Activated T-cell treated with anti-CD3 and anti-CD28 coated beads for 4 hours (primary cell): ENCODE measurements at regions not wholly inside any gene's neighbourhood (a gene's known extent, or its start where the extent isn't known, plus 50 kb on each side); places are given as distances from the start of the nearest gene placed in this dataset.

ENCODE experiments used
- DNase-seq: peaks from one replicate; pipeline ENCODE4 v3.0.0-alpha.2; 2020

DNA sequence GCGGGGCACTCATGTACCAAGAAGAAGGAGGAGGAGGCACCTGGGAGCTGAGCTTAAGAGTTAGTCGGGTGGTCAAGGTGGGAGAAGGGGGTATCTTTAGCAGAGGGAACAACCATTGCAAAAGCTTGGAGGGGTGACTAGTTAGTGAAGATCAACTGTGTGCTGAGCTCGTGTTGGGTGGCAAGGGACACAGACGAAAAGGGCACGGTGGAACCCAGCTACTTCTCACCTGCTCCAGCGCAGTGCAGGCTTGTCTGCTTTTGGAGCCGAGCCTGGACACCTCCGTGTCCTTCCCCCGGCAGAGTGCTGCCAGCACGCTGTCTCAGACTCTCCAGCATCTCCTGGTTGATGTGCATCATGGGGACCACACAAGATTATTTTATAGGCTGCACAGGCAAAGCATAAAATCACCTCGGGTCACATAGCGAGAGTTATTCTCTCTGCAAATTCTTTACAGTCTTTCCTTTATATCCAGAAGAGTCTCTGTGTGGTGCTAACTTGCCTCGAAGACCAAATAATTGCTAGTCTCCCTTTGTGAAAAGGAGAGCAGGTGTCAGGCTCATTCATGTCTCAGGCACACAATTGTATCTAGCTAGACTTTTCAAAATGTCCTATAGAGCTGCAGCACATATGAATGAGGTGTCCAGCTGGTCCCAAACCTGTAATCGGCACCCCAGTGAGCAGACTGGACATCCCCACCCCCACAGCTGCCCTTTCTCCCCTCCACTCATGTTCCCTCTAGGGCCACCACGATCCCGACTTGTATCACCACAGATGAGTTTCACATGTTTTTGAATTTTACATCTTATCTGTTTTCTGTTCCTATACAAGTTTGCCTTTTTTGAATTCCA is 123.4 kb downstream of the CEBPB start:
- DNase-seq, result no peak

DNA sequence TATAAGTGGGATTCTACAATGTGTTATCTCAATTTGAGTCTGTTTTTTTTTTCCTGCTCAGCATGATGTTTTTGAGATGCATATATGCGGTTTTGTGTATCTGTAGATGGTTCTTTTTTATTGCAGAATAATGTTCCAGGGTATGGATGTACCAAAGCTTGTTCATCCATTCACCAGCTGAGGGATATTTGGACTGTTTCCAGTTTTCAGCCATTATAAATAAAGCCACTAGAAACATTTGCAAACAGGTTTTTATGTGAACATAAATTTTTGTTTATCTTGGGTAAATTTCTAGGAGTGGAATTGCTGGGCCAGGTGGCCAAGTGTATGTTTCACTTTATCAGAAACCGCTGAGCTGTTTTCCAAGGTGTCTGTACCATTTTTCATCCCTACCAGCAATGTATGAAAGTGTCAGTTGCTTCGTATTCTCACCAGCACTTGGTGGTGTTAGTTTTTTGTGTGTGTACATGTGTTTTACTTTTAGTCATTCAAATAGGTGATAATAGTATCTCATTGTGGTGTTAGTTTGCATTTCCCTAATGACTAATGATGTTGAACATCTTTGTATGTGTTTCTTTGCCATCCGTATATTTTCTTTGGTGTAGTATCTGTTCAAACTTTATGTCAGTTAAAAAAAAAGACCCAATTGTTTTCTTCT is 124.2 kb downstream of the CEBPB start:
- DNase-seq, result no peak

DNA sequence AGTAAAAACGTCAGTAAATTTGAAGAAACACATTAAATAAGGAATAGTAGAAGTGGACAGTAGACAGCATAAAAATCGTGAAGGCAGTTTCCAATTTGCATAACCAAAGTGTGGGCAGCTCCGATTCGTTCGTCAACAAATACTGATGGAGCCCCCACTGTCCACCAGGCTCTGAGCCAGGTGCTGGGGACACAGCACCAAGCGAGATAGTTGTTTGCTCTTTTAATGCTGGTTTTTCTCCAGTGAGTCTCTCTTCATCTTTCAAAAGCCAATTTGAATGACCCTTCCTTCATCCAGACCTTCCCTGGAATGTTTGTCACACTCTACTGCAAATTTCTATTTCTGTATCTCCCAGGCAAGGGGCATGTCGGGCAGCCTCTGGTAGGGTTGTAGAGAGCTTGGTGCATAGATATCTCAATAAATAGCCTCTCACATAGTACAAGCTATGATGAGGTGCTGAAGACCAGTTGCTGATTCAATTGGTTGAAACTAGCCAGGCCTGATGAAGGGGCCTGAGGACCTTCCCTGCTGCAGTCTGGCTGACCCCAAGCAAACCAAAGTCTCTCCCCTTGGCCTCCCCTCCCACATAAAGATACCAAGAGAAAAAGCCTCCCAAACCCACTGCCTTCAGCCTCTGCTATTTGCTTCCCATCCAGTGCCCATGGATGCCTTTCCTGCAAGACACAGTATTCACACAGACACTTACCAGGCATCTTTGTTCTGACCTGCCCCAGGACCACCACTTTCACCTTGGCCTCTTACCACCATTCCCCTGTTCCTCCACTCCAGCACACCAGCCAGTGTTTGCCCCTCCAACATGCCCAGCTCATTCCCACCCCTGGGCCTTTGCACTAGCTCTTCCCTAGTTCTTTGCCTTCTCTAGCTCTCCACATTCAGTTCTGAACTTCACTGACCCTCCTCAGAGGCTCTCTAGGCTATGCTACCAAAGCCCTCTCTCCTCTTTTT is 125.2 kb downstream of the CEBPB start:
- DNase-seq, result no peak

DNA sequence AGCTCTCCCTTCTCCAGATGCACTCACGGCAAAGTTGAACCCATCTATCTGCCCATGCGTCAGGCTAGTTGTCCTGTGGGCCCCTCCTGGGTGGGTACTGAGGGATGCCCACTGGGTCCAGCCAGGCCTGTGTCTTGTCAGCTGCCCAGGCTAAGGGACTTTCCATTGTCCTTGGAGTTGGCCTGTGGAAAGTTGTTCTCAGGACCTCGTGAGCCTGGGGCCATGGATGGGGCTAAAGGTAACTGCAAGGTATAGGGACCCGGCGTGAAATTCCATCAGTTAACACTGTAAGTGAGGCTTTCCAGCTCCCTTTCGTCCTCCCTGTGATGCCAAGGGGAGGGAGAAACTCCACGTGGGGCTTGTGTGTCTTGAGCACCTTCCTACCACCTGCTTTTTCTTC is 126.5 kb downstream of the CEBPB start:
- DNase-seq, result no peak

DNA sequence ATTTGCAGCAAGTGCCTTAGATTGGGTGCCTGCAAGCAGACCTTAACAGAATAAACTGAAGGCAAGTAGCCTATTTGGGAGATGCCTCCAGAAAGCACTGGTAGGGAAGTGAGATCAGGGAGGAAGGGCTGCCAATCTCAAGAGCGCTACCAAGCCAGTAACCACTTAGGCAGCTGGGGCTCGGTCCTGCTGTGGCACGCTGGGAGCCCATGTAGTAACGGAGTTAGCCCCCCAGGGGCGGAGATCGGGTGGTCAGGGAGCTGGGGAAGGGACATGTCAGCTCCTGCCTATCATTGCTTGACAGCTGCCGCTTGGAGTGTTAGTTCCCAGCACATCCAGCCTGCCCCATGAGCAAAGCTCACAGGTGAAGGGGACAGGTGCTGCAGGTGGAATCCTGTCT is 127.0 kb downstream of the CEBPB start:
- no peak for DNase-seq

DNA sequence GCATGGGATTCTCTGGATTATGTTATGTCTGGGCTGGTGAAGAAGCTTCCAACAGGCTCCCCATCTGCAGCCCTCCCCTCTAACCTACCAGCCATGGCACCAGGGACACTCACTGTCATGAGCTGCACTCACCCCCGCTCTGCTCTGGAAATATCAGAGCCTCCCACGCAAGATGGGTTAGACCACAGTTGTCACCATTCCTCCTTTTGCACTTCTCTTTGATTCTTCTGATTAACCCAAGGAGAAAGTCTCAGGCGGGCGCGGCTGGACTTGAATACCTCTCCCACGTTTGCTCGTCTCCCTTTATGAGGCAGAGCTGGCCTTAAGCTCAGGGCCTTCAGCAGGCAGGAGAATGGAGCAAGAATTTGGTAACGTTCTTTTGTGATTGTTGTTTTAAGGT is 128.1 kb downstream of the CEBPB start:
- DNase-seq, result no peak

DNA sequence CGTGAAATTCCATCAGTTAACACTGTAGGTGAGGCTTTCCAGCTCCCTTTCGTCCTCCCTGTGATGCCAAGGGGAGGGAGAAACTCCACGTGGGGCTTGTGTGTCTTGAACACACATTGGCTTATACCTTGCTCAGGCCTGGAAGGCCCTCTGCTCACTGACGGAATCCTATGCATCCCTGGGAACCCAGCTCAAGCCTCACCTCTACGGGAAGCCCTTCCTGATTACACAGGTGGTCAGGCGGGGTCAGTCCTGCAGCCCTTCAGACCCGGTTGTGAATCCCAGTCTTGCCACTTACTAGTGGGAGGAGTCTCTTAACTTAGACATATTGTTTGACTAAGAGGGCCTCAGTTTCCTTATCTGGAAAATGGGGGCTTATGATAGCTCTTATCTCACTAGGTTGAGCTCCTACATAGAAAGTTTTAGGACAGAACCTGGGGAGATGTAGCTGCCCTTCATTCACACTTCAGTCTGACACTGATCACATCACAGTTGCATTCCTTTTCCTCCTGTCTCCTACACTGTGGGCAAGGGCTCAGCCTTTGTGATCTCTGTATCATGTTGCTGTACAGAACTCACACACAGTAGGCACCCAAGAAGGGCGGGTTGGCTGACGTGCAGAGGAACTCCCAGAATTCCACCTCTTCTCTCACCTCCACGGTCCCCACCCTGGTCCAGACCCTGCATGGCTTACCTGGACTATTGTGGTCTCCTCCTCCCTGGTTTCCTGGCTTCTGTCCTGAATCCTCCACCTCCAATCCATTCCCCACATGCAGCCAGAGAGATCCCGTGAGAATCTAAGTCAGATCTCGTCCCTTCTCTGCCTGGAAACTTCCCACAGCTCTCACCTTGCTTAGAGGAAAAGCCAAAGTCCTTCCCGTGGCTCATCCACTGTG is 129.6 kb downstream of the CEBPB start:
- DNase-seq, result no peak

DNA sequence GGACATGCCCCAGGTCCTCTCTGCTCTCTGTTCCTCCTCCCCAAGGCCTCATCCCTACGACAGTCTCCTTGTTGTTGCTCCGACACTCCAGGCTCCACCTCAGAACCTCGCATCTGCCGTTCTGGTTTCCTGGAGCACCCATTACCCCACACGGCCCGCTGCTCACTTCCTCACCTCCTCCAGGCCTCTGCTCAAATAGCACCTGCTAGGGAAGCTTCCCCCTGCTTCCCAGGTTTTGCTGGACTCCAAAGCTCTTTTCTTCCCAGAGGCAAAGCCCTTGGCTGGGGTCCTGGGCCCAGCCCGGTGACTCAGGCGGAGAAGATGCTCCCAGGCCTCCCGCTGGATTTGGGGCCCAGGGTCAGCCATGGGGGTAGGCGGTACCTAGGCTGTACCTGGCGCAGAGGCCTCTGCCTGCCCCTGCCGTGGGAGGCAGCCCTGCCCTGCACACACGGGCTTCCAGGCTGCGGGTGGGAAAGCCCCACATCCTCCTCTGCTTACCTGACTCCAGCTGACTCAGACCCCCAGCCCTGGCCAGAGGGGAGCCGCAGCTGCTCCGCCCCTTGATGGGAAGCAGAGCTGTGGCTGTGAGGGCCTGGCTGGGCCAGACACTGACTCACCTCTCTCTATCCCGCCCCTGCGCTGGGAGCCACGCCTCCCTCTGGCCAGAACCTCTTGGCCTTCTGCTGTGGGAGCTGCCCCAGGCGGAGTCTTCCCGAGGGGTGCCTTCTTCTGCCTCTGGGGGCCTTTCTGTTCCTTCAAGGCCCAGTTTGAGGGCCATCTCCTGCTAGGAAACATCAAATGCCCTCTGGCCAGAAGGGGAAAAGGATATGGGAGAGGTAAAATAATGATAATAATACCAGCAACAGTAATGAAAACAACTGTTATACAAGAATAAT is 130.5 kb downstream of the CEBPB start:
- DNase-seq, result no peak

DNA sequence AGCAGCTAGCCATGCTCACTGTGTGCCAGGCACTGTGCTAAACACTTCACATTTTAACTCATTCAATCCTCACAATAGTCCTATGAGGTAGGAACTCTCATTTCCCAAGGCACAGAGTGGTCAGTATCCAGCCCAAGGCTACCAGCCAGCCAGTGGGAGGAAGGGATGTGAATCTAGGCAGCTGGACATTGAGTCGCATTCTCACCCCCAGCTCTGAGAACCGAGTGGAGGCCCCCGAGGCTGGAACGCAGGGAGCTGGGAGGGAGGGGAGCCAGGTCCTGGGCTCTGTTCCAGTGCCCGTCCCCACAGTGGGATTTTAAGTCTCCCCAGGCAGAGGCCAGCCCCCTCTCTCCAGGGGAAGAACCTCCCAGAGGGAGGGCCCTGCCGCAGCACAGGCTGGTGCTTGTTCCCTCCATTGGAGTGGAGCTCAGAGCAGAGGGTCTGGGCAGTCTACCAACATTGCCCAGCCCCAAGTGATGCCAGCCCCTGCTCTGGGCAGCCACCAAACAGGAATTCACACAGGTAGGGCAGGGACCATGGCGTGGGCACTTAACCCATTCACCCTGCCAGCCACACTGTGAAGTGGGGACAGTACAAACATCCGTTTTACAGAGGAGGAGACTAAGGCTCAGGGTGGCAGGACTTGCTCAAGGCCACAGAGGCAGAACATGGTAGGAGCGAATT is 131.3 kb downstream of the CEBPB start:
- DNase-seq, result no peak

DNA sequence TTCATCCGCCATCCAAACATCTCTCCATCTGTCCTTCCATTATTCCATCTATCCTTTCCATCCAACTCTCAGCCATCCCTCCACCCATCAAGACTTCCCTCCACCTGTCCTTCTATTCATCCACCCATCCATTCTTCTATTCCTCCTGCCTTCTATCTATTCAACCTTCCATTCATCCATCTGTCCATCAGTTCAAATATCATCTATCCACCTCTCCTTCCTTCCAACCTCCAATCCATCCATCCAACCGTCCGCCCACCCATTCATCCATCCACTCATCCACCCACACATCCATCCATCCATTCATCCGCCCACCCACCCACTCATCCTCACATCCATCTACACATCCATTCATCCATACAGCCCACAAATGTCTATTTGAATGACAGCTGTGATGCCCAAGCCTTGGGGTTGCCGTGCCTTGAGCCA is 132.1 kb downstream of the CEBPB start:
- DNase-seq, result no peak

DNA sequence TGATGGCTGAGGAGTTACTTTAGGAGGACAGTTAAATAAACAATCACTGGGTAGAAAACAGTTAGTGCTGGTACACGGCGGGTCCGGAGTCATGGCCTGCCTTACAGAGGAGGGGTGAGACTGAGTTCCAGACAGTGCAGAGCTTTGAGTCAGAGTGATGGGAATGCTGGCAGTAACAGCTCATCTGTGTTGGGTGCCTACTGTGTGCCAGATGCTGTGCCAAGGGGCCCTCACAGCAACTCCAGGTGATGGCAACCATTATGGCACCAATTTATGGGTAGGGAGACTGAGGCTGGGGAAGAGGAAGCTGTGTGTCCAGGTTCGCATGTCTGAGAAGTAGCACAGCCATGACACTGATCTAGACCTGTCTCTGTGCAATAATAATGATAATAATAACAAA is 132.6 kb downstream of the CEBPB start:
- no peak for DNase-seq

DNA sequence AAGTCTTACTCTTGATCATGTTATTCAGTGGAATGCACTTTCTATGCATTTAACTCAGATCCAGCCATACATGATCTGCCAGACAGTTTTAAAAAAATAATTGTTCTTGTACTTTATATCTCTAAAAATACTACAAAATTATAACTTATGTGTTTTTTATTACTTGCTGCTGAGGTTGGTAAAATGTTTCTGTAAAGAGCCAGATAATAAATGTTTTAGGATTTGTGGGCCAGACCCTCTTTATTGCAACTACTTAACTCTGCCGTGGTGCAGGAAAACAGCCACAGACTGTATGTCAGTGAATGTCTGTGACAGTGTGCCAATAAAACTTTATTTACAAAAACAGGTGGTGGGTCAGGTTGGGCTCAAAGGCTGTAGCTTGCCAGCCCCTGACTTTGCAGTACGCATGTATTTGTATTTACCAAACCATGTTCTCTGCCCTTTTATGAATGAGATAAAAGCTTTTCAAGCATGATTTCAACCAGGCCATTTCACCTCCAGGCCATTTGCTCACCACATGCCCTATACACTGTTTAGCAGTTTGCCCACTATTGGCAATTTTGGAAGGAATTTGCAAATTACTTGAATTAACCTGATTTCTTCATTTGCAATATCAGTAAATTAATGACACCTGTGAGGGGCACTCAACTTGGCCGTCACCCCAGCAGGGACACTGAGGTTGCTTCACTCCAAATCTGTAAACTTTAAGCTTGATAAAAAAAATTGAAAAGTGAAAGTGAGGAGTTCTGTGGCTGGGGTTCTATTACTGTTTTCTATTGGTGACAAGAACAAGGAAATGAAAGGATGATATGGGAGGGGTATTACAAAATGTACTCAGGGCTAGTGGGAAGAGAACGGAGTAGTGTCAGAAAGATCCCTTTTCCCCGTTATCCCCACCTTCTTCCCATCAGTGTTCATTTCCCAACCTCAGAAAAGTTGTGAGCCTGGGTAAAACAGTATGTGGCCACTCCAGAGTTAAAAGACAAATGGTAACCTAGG is 133.4 kb downstream of the CEBPB start:
- DNase-seq, result no peak

DNA sequence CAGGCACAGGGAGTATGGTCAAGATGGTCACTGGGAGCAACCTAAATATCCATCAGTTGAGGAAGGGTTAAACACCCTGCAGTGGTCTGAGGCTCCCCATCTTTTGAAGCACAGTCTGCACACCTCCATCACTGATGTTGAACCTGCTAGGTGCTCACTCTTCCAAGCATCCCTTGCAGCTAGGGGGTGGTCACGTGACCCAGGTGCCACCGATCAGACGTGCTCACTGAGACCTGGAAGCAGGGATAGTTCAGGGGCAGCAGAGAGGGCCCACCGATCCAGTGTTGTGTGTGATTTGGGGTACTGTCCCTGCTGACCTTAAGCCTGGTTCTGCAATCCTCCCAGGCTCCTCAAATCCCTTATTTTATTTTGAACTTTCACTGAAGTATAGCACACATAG is 134.6 kb downstream of the CEBPB start:
- no peak for DNase-seq

DNA sequence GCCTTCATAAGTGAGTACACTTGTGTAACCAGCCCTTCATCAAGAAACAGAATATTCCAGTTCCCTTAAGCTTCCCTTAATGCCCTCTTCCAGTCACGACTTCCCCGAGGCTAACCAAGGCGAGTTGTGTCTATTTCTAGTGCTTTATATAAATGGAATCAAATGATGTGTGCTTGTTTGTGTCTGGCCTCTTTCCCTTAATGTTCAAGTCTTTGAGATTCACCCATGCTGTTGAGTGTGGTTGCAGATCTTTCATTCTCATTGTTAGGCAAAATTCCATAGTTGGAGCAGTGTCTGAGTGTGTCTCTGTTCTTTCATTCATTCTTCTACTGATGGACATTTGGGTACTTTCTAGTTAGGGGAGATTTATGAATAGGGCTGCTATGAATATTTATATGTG is 135.0 kb downstream of the CEBPB start:
- DNase-seq, result no peak

DNA sequence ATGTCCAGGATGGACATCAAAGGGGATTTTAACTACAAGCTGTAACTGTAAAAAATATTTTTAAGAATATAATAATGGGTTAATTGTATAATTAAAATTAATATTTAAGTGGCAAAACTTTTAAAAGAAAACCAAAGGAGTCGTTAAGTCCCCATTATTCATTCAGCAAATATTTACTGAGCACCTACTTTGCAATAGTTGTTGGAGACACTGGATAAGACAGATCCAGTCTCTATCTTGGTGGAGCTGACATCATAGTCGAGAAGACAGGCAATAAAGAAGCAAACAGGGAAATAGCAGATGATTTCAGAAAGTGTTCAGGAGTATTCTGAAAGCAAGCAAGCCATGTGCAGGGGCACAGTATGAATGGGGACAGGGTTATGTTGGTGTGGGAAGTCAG is 137.0 kb downstream of the CEBPB start:
- DNase-seq, result no peak

DNA sequence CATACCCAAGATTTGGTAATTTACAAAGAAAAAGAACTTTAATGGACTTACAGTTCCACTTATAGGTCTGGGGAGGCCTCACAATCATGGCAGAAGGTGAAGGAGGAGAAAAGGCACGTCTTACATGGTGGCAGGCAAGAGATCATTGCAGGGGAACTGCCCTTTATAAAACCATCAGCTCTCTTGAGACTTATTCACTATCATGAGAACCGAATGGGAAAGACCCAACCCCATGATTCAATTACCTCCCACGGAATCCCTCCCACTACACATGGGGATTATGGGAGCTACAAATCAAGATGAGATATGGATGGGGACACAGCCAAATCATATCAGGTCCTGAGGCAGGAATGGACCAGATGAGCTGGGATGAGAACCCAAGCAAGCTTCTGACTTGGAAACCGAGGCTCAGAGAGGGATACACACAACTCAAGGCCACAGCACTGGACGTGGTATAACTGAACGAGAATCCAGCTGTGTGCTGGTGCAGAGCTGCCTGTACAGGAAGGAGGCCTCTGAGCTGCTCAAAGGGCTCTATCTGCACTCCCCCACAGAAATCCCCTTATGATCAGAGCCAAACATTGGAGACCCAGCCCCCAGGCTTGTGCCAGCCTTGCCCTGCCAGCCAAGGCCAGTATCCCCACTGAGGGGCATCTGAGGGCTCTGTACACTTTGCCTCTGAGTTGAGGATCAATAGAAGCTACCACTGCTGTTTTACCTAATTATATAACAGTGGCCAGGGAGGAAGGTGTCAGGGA is 137.8 kb downstream of the CEBPB start:
- DNase-seq, result no peak

DNA sequence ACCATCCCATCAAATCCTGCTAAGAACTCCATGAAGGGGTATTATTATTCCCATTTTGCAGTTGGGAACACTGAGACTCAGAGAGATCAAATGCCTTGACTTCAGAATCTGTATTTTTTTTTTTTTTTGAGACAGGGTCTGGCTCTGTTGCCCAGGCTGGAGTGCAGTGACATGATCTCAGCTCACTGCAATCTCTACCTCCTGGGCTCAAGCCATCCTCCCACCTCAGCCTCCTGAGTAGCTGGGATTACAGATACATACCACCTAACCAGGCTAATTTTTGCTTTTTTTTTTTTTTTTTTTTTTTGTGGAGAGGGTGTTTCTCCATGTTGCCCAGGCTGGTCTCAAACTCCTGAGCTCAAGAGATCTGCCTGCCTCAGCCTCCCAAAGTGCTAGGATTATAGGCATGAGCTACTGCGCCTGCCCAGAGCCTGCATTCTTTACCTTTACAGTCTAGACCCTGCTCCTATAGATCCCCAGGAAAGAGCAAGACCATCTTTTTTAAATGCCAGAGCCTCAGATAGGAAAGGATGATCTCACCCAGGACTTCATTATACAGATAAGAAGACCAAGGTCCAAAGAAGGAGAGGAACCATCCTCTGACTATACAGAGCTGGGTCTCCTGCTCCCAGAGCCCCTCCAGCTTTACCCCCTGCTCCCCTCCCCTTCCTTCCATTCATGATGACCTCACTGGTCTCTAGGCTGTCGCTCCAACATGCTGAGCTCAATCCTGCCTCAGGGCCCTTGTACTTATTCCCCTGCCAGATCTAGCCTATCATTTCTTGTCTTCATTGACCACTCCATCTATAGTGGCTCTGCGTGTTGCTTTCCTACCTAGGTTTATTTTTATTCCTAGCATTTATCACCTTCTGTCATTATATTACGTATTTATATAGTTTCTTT is 138.6 kb downstream of the CEBPB start:
- DNase-seq, result no peak
